Colonic mucosa (tissue), 4 donors: ENCODE measurements at regions not wholly inside any gene's neighbourhood (a gene's known extent, or its start where the extent isn't known, plus 50 kb on each side); places are given as distances from the start of the nearest gene placed in this dataset.

Experiments
- DNase-seq: peaks from one replicate; pipeline ENCODE4 v3.0.0-alpha.2; 2020
- H3K27ac ChIP-seq: fragments of 200-600 bp; one replicate; pipeline ENCODE4 v1.8.0; 2021
- H3K27me3 ChIP-seq: fragments of 200-600 bp; one replicate; pipeline ENCODE4 v1.8.0; 2021
- H3K36me3 ChIP-seq: fragments of 200-600 bp; one replicate; pipeline ENCODE4 v1.8.0; 2021
- H3K4me1 ChIP-seq: fragments of 200-600 bp; one replicate; pipeline ENCODE4 v1.8.0; 2021; ENCODE audit warnings: mild to moderate bottlenecking
- H3K4me3 ChIP-seq: fragments of 200-600 bp; one replicate; pipeline ENCODE4 v1.8.0; 2021
- H3K9ac ChIP-seq, 2 donors: one replicate each; pipeline ENCODE4 v1.7.0; 2013; ENCODE audit warnings: control low read depth in 2 of 2, low read depth in 2 of 2, low read length in 2 of 2
- H3K9me3 ChIP-seq: fragments of 200-600 bp; one replicate; pipeline ENCODE4 v1.8.0; 2021
- intact Hi-C: fragments of 100-400 bp; cut with DNase I; formaldehyde crosslinking; loops from one replicate; pipeline ENCODE4 v1.14.1; 2022
- TF ChIP-seq, protein P1 (sequence below): fragments of 200-600 bp; IDR thresholded peaks from one replicate; pipeline ENCODE4 v1.8.0; 2022; ENCODE audit warnings: antibody characterized with exemption, mild to moderate bottlenecking
- donor health status: healthy.
- donor health status: DM: no; HTN: no; CAD: no.
- donor health status: DM: no; HTN: no; CAD: no.

DNA sequence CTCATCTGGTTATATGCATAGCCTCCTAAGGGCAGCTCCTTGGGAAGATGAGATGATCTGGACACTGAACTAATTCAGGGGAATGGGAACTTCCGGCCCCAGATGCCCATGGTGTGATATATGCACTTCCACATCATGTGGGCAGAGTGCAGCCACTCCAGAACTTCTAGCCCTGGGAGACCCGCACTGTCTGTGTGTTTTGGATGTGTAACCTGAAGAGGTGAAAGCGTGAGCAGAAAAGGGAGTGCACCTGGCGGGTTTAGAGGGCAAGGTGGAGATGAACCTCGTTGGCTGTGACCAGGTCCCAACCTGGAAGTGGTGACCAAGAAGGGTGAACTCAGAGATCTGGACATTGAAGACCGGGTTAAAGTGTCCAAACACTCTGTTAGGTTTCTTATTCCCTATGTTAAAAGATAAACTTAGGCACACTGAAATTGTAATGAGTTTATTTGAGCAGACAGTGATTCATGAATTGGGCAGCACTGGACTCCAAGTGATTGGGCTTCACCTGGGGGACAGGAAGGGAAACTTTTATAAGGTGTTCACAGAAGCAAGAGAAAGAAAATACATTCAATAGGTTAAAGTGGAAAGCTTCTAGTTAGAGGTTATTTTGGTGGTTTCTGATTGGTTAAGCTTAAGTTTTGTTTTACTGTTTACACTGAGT lies 296.2 kb upstream of the SKOR2 start:
- H3K9ac ChIP-seq, result no peak overlapping the region
- H3K4me1 ChIP-seq, result no peaks in the 10 kb centered on the region
- TF ChIP-seq, protein P1, sequence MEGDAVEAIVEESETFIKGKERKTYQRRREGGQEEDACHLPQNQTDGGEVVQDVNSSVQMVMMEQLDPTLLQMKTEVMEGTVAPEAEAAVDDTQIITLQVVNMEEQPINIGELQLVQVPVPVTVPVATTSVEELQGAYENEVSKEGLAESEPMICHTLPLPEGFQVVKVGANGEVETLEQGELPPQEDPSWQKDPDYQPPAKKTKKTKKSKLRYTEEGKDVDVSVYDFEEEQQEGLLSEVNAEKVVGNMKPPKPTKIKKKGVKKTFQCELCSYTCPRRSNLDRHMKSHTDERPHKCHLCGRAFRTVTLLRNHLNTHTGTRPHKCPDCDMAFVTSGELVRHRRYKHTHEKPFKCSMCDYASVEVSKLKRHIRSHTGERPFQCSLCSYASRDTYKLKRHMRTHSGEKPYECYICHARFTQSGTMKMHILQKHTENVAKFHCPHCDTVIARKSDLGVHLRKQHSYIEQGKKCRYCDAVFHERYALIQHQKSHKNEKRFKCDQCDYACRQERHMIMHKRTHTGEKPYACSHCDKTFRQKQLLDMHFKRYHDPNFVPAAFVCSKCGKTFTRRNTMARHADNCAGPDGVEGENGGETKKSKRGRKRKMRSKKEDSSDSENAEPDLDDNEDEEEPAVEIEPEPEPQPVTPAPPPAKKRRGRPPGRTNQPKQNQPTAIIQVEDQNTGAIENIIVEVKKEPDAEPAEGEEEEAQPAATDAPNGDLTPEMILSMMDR, result no peak
- H3K9me3 ChIP-seq, result no peaks in the 10 kb centered on the region
- intact Hi-C loops, result no loop called here
- H3K27me3 ChIP-seq, result no peaks in the 10 kb centered on the region
- H3K27ac ChIP-seq, result no peak overlapping the region
- no peak overlapping the region for H3K4me3 ChIP-seq
- no peaks in the 10 kb centered on the region for H3K36me3 ChIP-seq
- no peak for DNase-seq

DNA sequence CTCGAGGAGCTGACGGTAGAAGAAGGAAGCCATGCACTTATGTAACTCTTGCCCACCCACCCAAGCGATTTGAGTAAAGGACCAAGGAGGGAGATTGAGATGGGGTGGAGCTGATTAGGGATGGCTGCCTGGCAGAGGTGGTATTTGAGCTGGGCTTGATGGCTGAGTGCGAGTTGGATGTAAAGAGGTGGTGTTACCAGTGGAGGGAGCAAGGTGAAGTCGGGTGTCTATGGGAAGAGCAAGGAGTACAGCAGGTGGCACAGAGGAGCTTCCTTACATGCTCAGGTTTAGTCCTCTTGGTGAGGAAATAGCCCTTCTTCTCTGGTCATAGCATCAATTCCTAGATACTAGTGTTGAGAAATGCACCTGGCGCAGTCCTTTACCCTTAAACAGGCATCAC lies 294.2 kb upstream of the SKOR2 start:
- H3K27ac ChIP-seq, result no peak overlapping the region
- TF ChIP-seq, protein P1, result no peak
- no peak overlapping the region for H3K4me3 ChIP-seq
- no peaks in the 10 kb centered on the region for H3K36me3 ChIP-seq
- no peak for DNase-seq
- H3K9me3 ChIP-seq, result no peaks in the 10 kb centered on the region
- H3K27me3 ChIP-seq, result no peaks in the 10 kb centered on the region
- intact Hi-C loops, result no loop called here
- H3K4me1 ChIP-seq, result no peaks in the 10 kb centered on the region
- H3K9ac ChIP-seq, result no peak overlapping the region

DNA sequence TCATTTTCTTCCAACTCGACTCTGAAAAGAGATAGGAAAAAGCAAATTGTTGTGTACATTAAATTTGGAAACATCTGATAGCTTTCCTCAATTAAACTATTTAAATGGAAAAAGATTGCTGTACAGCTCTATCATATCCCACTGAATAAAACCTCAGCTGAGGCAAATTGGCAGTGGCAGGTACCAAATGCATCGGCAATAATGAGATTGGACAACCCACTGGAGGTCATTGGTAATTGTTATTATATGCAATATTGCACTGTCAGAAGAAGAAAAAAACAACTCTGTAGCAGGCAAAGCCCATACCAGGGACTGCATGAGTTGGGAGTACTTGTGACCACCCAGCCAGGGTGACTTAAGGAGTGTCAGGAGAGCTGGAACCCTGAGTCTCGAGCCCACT lies 291.6 kb upstream of the SKOR2 start:
- Histone ChIP-seq H3K9me3 (no peaks in the 10 kb centered on the region), H3K27ac (no peak overlapping the region), H3K4me3 (no peak overlapping the region), H3K27me3 (no peaks in the 10 kb centered on the region), H3K36me3 (no peaks in the 10 kb centered on the region), H3K9ac (no peak overlapping the region), H3K4me1 (no peaks in the 10 kb centered on the region)
- TF ChIP-seq, protein P1, result no peak
- no peak for DNase-seq
- intact Hi-C loops, result no loop called here

DNA sequence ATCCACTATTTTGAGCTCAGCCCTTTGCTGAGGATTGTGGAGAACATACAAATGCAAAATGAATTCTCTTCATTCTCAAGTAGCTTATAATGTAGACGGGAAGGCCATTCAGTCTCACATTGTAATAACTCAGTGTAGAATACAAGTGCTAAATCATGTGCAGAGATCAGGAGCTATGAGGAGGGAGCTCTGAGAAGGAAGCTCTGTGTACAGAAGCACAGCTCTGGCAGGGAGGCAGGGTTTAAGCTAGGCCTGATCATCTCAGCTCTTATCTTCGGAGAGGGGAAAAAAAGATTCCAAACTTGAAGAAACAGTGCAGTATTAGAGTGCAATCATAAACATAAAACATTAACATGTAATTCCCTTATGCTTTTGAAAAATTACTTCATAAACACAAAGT lies 291.1 kb upstream of the SKOR2 start:
- TF ChIP-seq, protein P1, result no peak
- Histone ChIP-seq H3K9me3 (no peaks in the 10 kb centered on the region), H3K4me1 (no peaks in the 10 kb centered on the region), H3K4me3 (no peak overlapping the region), H3K9ac (no peak overlapping the region), H3K27ac (no peak overlapping the region), H3K36me3 (no peaks in the 10 kb centered on the region), H3K27me3 (no peaks in the 10 kb centered on the region)
- DNase-seq, result no peak
- intact Hi-C loops, result no loop called here

DNA sequence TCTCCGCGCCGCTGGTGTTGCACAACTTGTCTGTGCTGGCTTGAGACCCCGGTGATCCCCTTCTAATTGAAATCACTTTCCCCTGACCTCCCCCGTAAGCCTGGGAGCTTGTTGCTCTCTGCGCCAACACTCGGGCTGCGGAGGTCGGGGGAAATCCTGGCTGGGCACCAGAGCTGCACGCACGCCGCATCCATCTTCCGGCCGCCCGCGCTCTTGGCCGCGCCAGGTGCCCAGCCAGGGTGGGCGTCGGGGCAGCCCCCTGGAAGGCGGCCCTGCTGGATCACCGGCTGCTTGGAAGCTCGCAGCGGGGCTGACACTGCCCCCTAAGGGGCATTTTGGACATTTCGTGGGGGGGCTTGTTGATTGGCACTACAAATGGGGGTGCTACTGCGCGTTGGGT lies 280.3 kb upstream of the SKOR2 start:
- no peak overlapping the region for H3K27ac ChIP-seq
- no peaks in the 10 kb centered on the region for H3K36me3 ChIP-seq
- H3K4me3 ChIP-seq, result no peak overlapping the region
- intact Hi-C loops, result no loop called here
- H3K9ac ChIP-seq, result no peak overlapping the region
- no peaks in the 10 kb centered on the region for H3K27me3 ChIP-seq
- no peaks in the 10 kb centered on the region for H3K4me1 ChIP-seq
- TF ChIP-seq, protein P1, result no peak
- H3K9me3 ChIP-seq, result no peaks in the 10 kb centered on the region
- no peak for DNase-seq
